ENCODE measurements at regions not wholly inside any gene's neighbourhood (a gene's known extent, or its start where the extent isn't known, plus 50 kb on each side); places are given as distances from the start of the nearest gene placed in this dataset.

- Histone ChIP-seq H3K36me3 (replicated peaks; ENCODE audit: insufficient read depth, low read length) (no peaks in the 10 kb centered on the region), H3K4me1 (ENCODE audit: low read length) (peaks cover 8% of the 10 kb centered on the region), H3K79me2 (ENCODE audit: low read length) (no peaks in the 10 kb centered on the region), H2AFZ (ENCODE audit: low read length) (no peak overlapping the region), H3K27ac (ENCODE audit: low read length) (no peak overlapping the region), H3K9me3 (replicated peaks; ENCODE audit: insufficient read depth, low read length) (no peaks in the 10 kb centered on the region), H3K9ac (ENCODE audit: low read length) (no peak overlapping the region), H3F3A (ENCODE audit: insufficient read depth, low read length) (no peaks in the 10 kb centered on the region), H3K4me2 (ENCODE audit: low read depth, low read length) (no peak overlapping the region), H3K4me3 (ENCODE audit: low read length) (no peak overlapping the region), H3K27me3 (replicated peaks; ENCODE audit: insufficient read depth, low read length) (no peaks in the 10 kb centered on the region), H3K9me2 (replicated peaks; ENCODE audit: insufficient read depth, low read length) (no peaks in the 10 kb centered on the region), H4K20me1 (ENCODE audit: insufficient read depth, low read length) (no peaks in the 10 kb centered on the region)
- DNase-seq, result no peak
- TF ChIP-seq EZH2 (optimal IDR thresholded peaks at IDR 0.05; ENCODE audit: low read depth, low read length), result no peak
- no peak for TF ChIP-seq EZH2phosphoT487 (IDR thresholded peaks at IDR 0.05; ENCODE audit: low read length)
- TF ChIP-seq CTCF (IDR thresholded peaks at IDR 0.05; ENCODE audit: low read length), result no peak
These were observed 1343.8 kb downstream of the TBC1D22A start for GRCh38 chr22:48106215-48106614.

- H3K27me3 ChIP-seq (replicated peaks; ENCODE audit: insufficient read depth, low read length), result no peaks in the 10 kb centered on the region
- no peak for DNase-seq
- no peak overlapping the region for H3K4me2 ChIP-seq (ENCODE audit: low read depth, low read length)
- H3K9me2 ChIP-seq (replicated peaks; ENCODE audit: insufficient read depth, low read length), result no peaks in the 10 kb centered on the region
- no peak overlapping the region for H2AFZ ChIP-seq (ENCODE audit: low read length)
- H3K4me1 ChIP-seq (ENCODE audit: low read length), result peaks cover 18% of the 10 kb centered on the region
- no peaks in the 10 kb centered on the region for H3K79me2 ChIP-seq (ENCODE audit: low read length)
- H3F3A ChIP-seq (ENCODE audit: insufficient read depth, low read length), result no peaks in the 10 kb centered on the region
- H3K36me3 ChIP-seq (replicated peaks; ENCODE audit: insufficient read depth, low read length), result no peaks in the 10 kb centered on the region
- no peak overlapping the region for H3K9ac ChIP-seq (ENCODE audit: low read length)
- no peaks in the 10 kb centered on the region for H4K20me1 ChIP-seq (ENCODE audit: insufficient read depth, low read length)
- no peaks in the 10 kb centered on the region for H3K9me3 ChIP-seq (replicated peaks; ENCODE audit: insufficient read depth, low read length)
- no peak overlapping the region for H3K4me3 ChIP-seq (ENCODE audit: low read length)
- TF ChIP-seq CTCF (IDR thresholded peaks at IDR 0.05; ENCODE audit: low read length) (no peak), EZH2phosphoT487 (IDR thresholded peaks at IDR 0.05; ENCODE audit: low read length) (no peak), EZH2 (optimal IDR thresholded peaks at IDR 0.05; ENCODE audit: low read depth, low read length) (no peak)
- H3K27ac ChIP-seq (ENCODE audit: low read length), result no peak overlapping the region
These were observed 1342.8 kb downstream of the TBC1D22A start for GRCh38 chr22:48105259-48105658.

GRCh38 chr22:48104766-48105165 lies 1342.3 kb downstream of the TBC1D22A start:
- H3K9ac ChIP-seq (ENCODE audit: low read length), result no peak overlapping the region
- H3K4me3 ChIP-seq (ENCODE audit: low read length), result no peak overlapping the region
- no peak for DNase-seq

More at GRCh38 chr22:48104766-48105165, 1342.3 kb downstream of the TBC1D22A start:
- H3K79me2 ChIP-seq (ENCODE audit: low read length), result no peaks in the 10 kb centered on the region
- peaks cover 23% of the 10 kb centered on the region for H3K4me1 ChIP-seq (ENCODE audit: low read length)
- TF ChIP-seq CTCF (IDR thresholded peaks at IDR 0.05; ENCODE audit: low read length) (no peak), EZH2phosphoT487 (IDR thresholded peaks at IDR 0.05; ENCODE audit: low read length) (no peak), EZH2 (optimal IDR thresholded peaks at IDR 0.05; ENCODE audit: low read depth, low read length) (no peak)
- H2AFZ ChIP-seq (ENCODE audit: low read length), result no peak overlapping the region
- no peaks in the 10 kb centered on the region for H3F3A ChIP-seq (ENCODE audit: insufficient read depth, low read length)
- H3K36me3 ChIP-seq (replicated peaks; ENCODE audit: insufficient read depth, low read length), result no peaks in the 10 kb centered on the region
- no peaks in the 10 kb centered on the region for H3K9me3 ChIP-seq (replicated peaks; ENCODE audit: insufficient read depth, low read length)
- no peak overlapping the region for H3K4me2 ChIP-seq (ENCODE audit: low read depth, low read length)
- H4K20me1 ChIP-seq (ENCODE audit: insufficient read depth, low read length), result no peaks in the 10 kb centered on the region
- no peaks in the 10 kb centered on the region for H3K27me3 ChIP-seq (replicated peaks; ENCODE audit: insufficient read depth, low read length)
- H3K27ac ChIP-seq (ENCODE audit: low read length), result no peak overlapping the region
- no peaks in the 10 kb centered on the region for H3K9me2 ChIP-seq (replicated peaks; ENCODE audit: insufficient read depth, low read length)

Data from MM.1S (cell line).